GM19452 (cell line): ENCODE measurements at regions not wholly inside any gene's neighbourhood (a gene's known extent, or its start where the extent isn't known, plus 50 kb on each side); places are given as distances from the start of the nearest gene placed in this dataset.
"Not testable (repeated sequence)": the region's sequence is repeated elsewhere in the genome, so short reads cannot be mapped to it uniquely, and the experiment has no call there.

Source experiments
- ATAC-seq: cut with Tn5 transposase; IDR thresholded peaks from one replicate; pipeline ENCODE4 v1.9.1; 2021; ENCODE audit not compliant: unreplicated experiment

- no peak for ATAC-seq
These were observed 250.9 kb downstream of the TINAG start for GRCh38 chr6:54559136-54559535.

DNA sequence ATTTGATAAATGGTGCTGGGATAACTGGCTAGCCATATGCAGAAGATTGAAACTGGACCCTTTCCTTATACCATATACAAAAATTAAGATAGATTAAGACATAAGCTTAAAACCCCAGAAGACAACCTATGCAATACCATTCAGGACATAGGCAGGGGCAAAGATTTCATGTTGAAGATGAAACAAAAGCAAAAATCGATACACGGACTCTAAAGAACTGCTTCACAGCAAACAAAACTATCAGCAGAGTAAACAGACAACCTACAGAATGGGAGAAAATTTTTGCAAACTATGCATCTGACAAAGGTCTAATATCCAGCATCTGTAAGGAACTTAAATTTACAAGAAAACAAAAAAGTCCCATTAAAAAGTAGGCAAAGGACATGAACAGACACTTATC is 255.9 kb downstream of the TINAG start:
- not testable (repeated sequence) for ATAC-seq

- ATAC-seq: no peak
These were observed 266.4 kb downstream of the TINAG start for GRCh38 chr6:54574671-54575070.

DNA sequence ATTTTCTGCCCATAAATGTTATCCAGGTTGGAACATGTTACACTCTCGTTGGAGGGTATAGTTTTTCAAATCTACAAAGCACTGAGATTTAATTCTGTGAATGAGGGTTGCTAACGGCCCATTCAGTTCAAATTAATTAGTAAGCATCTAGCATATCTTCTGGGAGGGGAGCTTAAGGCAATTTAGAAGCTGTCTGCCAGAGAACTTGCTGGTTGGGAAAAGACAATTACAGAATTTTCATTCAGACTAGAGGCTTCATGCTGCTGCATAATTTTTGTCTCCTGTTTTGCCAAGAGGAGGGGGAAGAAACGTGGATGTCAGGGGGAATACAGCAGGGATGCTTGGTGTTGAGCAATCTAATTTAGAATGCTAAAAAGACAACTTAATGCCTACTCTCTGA is 268.3 kb upstream of the FAM83B start:
- no peak for ATAC-seq

- no peak for ATAC-seq
These were observed 267.6 kb upstream of the FAM83B start for GRCh38 chr6:54579011-54579410.

- ATAC-seq: no peak
These were observed 260.3 kb upstream of the FAM83B start for GRCh38 chr6:54586251-54586650.

- ATAC-seq: no peak
These were observed 259.3 kb upstream of the FAM83B start for GRCh38 chr6:54587277-54587676.

GRCh38 chr6:54588176-54588575 is 258.4 kb upstream of the FAM83B start:
- no peak for ATAC-seq

GRCh38 chr6:54595844-54596243 is 250.7 kb upstream of the FAM83B start:
- ATAC-seq: no peak

GRCh38 chr6:54598787-54599313 is 247.7 kb upstream of the FAM83B start:
- ATAC-seq: no peak

DNA sequence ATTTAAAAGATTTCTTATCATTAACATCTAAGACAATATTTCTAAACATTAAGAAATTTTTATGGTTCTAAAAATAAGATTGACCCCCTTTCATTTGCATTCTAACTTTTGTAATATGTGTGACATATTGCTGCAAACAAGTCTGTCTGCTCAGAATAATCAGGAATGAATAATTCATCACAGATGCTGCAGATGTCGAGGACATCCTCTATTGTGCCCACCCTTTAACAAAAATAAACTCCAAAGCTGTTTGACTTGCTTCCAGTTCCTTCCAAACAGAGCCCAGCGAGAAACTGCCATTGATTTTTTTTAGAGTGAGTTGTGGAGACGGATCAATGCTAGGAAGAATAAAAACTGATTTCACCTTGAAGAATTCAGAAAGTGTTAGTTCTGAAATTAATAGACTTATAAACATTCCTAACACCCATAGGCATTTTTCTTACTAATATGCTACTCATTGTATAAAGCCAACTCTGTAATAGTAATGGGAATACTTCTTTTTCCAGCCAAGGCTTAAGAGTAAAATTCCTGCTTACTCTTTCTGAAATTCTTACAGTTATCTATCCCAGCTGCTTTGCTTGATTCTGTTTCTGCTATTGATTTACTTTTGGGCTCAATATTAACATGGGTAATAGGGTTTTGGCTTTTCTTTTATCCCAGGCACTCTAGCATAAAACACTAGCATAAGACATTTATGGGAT is 244.8 kb upstream of the FAM83B start:
- no peak for ATAC-seq

DNA sequence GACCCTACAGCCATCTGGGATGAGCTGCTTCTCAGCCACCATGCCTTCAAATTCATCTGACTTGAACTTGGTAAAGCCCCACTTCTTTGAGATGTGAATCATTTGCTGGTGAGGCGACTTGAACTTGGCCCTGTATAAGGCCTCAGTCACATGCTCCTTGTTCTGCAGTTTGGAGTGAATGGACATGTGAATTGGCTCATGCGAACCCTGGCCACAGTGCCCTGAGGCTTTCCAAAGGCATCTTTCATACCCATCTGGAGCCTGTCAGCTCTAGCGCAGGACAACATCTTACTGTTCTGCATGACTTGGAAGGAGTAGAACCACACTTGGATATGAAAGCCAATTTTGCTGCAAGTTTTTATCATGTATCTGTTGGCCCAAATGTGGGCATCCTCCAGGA is 244.0 kb upstream of the FAM83B start:
- ATAC-seq: no peak

DNA sequence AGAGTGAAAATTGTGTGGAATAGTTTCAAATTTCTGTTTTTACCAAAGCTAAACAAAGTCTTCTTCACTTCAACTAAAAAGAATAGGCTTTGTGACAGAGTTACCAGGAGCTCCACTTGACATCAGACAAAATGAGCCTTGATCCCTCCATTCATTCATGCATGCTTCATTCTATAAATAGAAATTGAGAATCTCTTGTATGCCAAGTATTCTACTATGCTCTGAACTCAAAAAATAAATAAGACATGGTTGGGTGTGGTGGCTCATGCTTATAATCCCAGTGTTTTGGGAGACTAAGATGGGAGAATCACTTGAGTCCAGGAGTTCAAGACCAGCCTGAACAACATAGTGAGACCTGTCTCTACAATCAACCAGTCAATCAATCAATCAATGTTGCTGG is 236.6 kb upstream of the FAM83B start:
- ATAC-seq: no peak

DNA sequence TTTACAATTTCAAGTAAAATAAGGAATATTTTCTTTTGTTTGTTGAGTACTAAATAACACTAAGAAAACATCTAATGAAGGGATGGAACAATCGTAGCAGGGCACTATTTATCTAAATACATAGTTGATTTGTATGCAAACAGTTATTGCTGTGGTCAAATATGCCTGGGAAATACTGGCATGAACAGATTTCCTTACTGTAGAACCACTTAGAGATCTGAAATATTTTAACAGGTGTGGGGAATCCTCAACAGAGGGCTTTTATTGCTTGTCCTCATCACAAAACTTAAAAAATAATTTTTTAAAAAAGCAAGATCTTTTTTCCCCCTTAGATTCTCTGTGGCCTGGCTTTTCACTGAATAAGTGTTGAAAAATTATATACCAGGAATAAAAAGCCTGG is 233.0 kb upstream of the FAM83B start:
- ATAC-seq: no peak

GRCh38 chr6:54614499-54615195 is 231.9 kb upstream of the FAM83B start:
- no peak for ATAC-seq

DNA sequence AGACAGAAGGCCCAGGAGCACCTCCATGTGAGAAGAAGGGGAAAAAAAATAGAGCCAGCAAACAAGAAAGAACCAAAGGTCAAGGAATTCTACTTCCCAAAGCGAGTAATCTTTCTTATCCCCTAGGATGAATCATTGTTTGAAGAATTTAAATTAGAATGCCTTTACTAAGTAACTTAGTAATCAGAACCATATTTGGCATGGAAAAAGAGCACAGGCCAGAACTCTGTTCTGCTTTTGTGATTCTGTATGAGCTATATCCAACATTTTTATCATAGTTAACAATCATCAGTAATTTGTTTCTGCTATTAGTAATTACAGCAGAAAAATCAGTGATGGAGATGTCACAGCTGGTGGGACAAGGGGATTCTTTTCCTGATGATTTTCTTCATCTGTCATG is 228.8 kb upstream of the FAM83B start:
- no peak for ATAC-seq

- no peak for ATAC-seq
These were observed 228.0 kb upstream of the FAM83B start for GRCh38 chr6:54618572-54618971.

DNA sequence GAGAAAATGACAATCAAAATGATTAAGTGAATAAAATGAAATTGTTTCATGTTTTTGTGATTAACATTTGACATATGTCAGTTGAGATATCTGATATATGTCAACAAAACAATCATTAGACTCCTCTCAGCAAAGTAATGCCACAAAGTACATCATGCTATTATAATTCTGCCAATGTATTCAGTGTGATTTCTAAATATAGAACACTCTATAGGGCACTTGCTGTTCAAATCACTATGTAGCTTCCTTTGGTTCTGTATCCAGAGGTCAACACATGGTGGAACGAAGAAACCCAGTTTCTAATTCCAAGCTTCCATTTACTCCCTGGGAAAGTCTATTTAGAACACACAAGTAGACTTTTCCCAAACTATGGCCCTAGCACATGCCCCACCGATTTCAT is 227.5 kb upstream of the FAM83B start:
- no peak for ATAC-seq

- no peak for ATAC-seq
These were observed 225.3 kb upstream of the FAM83B start for GRCh38 chr6:54621285-54621684.

- no peak for ATAC-seq
These were observed 222.4 kb upstream of the FAM83B start for GRCh38 chr6:54624216-54624615.

- no peak for ATAC-seq
These were observed 221.8 kb upstream of the FAM83B start for GRCh38 chr6:54624779-54625178.

DNA sequence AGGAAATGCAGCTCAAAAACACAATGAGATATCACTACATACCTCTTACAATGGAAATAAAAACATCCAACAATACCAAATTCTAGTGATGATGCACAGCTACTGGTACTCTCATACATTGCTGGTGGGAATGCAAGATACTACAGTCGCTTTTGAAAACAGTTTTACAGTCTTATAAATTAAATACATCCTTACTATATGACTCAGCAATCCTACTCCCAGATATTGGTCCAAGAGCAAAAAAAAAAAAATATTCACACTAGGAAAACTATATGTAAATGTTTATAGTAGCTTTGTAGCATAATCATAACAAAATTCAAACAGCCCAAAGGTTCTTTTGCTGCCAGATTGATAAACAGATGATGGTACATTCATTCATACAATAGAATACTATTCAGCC is 217.4 kb upstream of the FAM83B start:
- ATAC-seq: no peak
